Activated CD8-positive, alpha-beta T cell treated with anti-CD3 and anti-CD28 coated beads for 36 hours (primary cell): ENCODE measurements at regions not wholly inside any gene's neighbourhood (a gene's known extent, or its start where the extent isn't known, plus 50 kb on each side); places are given as distances from the start of the nearest gene placed in this dataset.

Experiments used
- ATAC-seq: fragments of 200-7000 bp; cut with Tn5 transposase; one replicate; pipeline ENCODE4 v1.10.0; 2021; ENCODE audit warnings: mild to moderate bottlenecking, moderate library complexity
- CTCF ChIA-PET: fragments of 350-600 bp; sonication (Branson Sonifier 250); formaldehyde crosslinking; loops from one replicate; lab custom pipeline; 2021; ENCODE audit warnings: antibody characterized with exemption; lab: Charles Lee
- POLR2A ChIA-PET: fragments of 350-600 bp; sonication (Branson Sonifier 250); formaldehyde crosslinking; loops from one replicate; lab custom pipeline; 2021; ENCODE audit warnings: antibody characterized with exemption; lab: Charles Lee
- DNase-seq: peaks from one replicate; pipeline ENCODE4 v3.0.0-alpha.2; 2020
- H3K27ac Mint-ChIP-seq: one replicate; pipeline ENCODE4 v1.8.0; 2021; ENCODE audit warnings: mild to moderate bottlenecking, mixed read lengths
- H3K27me3 Mint-ChIP-seq: one replicate; pipeline ENCODE4 v1.8.0; 2021; ENCODE audit warnings: mixed read lengths
- H3K36me3 Mint-ChIP-seq: one replicate; pipeline ENCODE4 v1.8.0; 2021; ENCODE audit warnings: low read depth, mixed read lengths
- H3K4me1 Mint-ChIP-seq: one replicate; pipeline ENCODE4 v1.8.0; 2021; ENCODE audit warnings: low read depth, mixed read lengths
- H3K4me3 Mint-ChIP-seq: one replicate; pipeline ENCODE4 v1.8.0; 2021; ENCODE audit warnings: mild to moderate bottlenecking, moderate library complexity, mixed read lengths
- H3K9me3 Mint-ChIP-seq: one replicate; pipeline ENCODE4 v1.8.0; 2021; ENCODE audit warnings: mixed read lengths
- CTCF ChIP-seq: fragments of 200-600 bp; IDR thresholded peaks from one replicate; pipeline ENCODE4 v1.8.0; 2022; ENCODE audit warnings: antibody characterized with exemption, mild to moderate bottlenecking
- intact Hi-C: fragments of 100-400 bp; cut with micrococcal nuclease; formaldehyde crosslinking; loops from one replicate; pipeline ENCODE4 v1.10.0; 2022

GRCh38 chr4:83174844-83175414 lies 60.4 kb upstream of the PLAC8 start:
- DNase-seq (no peak), ATAC-seq (no peak)
- intact Hi-C loops = no loop called here
- Mint-ChIP-seq H3K4me3 (no peak overlapping the region), H3K27me3 (no peaks in the 10 kb centered on the region), H3K27ac (no peak overlapping the region), H3K9me3 (peaks cover 2% of the 10 kb centered on the region), H3K4me1 (peaks cover 12% of the 10 kb centered on the region), H3K36me3 (no peaks in the 10 kb centered on the region)
- TF ChIP-seq CTCF = no peak
- CTCF ChIA-PET = no interaction called here
- POLR2A ChIA-PET = no interaction called here

DNA sequence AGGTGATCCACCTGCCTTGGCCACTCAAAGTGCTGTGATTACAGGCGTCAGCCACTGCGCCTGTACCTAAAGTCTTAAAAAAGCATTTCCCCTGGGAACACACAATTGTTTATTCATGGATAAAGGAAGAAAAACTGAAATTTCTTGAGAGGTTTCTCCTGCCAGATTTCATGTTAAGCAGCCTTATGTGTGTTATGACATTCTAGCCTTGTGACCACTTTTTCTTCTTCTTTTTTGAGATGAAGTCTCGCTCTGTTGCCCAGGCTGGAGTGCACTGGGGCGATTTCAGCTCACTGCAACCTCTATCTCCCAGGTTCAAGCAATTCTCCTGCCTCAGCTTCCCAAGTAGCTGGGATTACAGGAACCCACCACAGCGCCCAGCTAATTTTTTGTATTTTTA lies 57.8 kb upstream of the PLAC8 start:
- Mint-ChIP-seq H3K27me3 (no peaks in the 10 kb centered on the region), H3K36me3 (no peaks in the 10 kb centered on the region), H3K27ac (no peak overlapping the region), H3K4me1 (peaks cover 7% of the 10 kb centered on the region), H3K4me3 (no peak overlapping the region), H3K9me3 (peaks cover 2% of the 10 kb centered on the region)
- ChIA-PET POLR2A (no interaction called here), CTCF (interaction anchor here (0.8 to 1.6 kb wide), 2 partner anchors 95 to 308 kb away, joined by 3 read pairs; no protein-coding TSS in a partner anchor)
- ATAC-seq = no peak
- intact Hi-C loops = no loop called here
- no peak for TF ChIP-seq CTCF
- DNase-seq = no peak

DNA sequence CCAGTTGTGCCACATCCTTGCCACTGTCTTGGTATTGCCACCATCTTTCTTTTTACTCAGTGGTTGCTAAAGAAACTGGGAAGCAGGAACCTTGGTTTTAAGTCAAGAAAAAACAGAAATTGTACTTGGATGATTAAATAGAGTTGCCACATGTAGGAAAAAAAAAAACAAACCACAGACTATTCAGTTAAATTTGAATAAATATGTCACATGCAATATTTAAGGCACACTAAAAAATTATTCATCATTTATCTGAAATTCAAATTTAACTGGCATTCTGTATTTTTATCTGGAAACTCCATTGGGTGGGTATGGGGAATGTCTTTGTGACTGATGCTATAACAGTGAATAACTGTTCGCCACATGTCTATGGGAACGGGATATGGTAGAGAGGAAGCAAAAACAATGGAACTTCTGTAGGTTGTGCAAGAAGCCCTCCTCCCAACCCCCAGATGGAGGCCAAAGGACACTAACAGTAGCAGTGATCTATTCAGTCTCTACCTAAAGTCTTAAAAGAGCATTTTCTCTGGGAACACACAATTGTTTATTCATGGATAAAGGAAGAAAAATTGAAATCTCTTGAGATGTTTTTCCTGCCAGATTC lies 57.0 kb upstream of the PLAC8 start:
- Mint-ChIP-seq H3K9me3 (peaks cover 2% of the 10 kb centered on the region), H3K27me3 (no peaks in the 10 kb centered on the region), H3K36me3 (no peaks in the 10 kb centered on the region), H3K4me3 (no peak overlapping the region), H3K4me1 (peaks cover 14% of the 10 kb centered on the region), H3K27ac (peak overlapping the region; percentile 68)
- ChIA-PET POLR2A (interaction anchor here (0.6 kb wide), 1 partner anchor 635 kb away, joined by 3 read pairs; no protein-coding TSS in a partner anchor), CTCF (no interaction called here)
- DNase-seq (no peak), ATAC-seq (no peak)
- intact Hi-C loops = no loop called here
- no peak for TF ChIP-seq CTCF

GRCh38 chr4:83170952-83171399 lies 56.4 kb upstream of the PLAC8 start:
- TF ChIP-seq CTCF = no peak
- Mint-ChIP-seq H3K27me3 (no peaks in the 10 kb centered on the region), H3K4me1 (peaks cover 19% of the 10 kb centered on the region), H3K27ac (peak overlapping the region; percentile 68), H3K36me3 (no peaks in the 10 kb centered on the region), H3K9me3 (peaks cover 2% of the 10 kb centered on the region), H3K4me3 (no peak overlapping the region)
- ATAC-seq (peak; percentile 93), DNase-seq (peak; percentile 50)
- ChIA-PET CTCF (no interaction called here), POLR2A (interaction anchor here (0.5 to 0.6 kb wide), 2 partner anchors 46 to 635 kb away, joined by 3 read pairs; no protein-coding TSS in a partner anchor)
- intact Hi-C loops = no loop called here
